ENCODE measurements at regions not wholly inside any gene's neighbourhood (a gene's known extent, or its start where the extent isn't known, plus 50 kb on each side); places are given as distances from the start of the nearest gene placed in this dataset.

GRCh38 chr4:178970433-178971140, 1528.3 kb upstream of the AGA start:
- intact Hi-C loops (cut with micrococcal nuclease): loop anchor here (5.0 kb wide), 1 partner anchor 337 kb away; no protein-coding TSS in a partner anchor

GRCh38 chr4:178976861-178977260, 1534.6 kb upstream of the AGA start:
- H3K36me3 Mint-ChIP-seq (ENCODE audit: insufficient read depth, unreplicated experiment): no peaks in the 10 kb centered on the region
- CTCF ChIA-PET: no interaction called here
- no peaks in the 10 kb centered on the region for H3K27me3 Mint-ChIP-seq (ENCODE audit: insufficient read depth, unreplicated experiment)
- intact Hi-C loops (cut with micrococcal nuclease): no loop called here
- no peaks in the 10 kb centered on the region for H3K4me1 Mint-ChIP-seq (ENCODE audit: insufficient read depth, unreplicated experiment)
- no peak overlapping the region for H3K27ac Mint-ChIP-seq (ENCODE audit: low read depth, unreplicated experiment)
- BruUV-seq (replicated peaks): no TSS peak
- no peak for TF ChIP-seq CTCF (IDR thresholded peaks at IDR 0.05; ENCODE audit: unreplicated experiment)
- no peak for DNase-seq (ENCODE audit: unreplicated experiment)
- POLR2A ChIA-PET: no interaction called here
- no peak overlapping the region for H3K4me3 Mint-ChIP-seq (ENCODE audit: unreplicated experiment)
- H3K9me3 Mint-ChIP-seq (ENCODE audit: unreplicated experiment): no peaks in the 10 kb centered on the region

More at GRCh38 chr4:178970433-178971140, 1528.3 kb upstream of the AGA start:
- peak overlapping the region; percentile 10 for H3K27ac Mint-ChIP-seq (ENCODE audit: low read depth, unreplicated experiment)
- H3K4me1 Mint-ChIP-seq (ENCODE audit: insufficient read depth, unreplicated experiment): peaks cover 18% of the 10 kb centered on the region
- H3K4me3 Mint-ChIP-seq (ENCODE audit: unreplicated experiment): no peak overlapping the region
- ChIA-PET POLR2A (no interaction called here), CTCF (interaction anchor here (0.6 to 0.8 kb wide), 4 partner anchors 11 to 370 kb away, joined by 3 read pairs; no protein-coding TSS in a partner anchor)
- BruUV-seq (replicated peaks): no TSS peak
- TF ChIP-seq CTCF (IDR thresholded peaks at IDR 0.05; ENCODE audit: unreplicated experiment): no peak
- no peaks in the 10 kb centered on the region for H3K27me3 Mint-ChIP-seq (ENCODE audit: insufficient read depth, unreplicated experiment)
- peak; percentile 52 for DNase-seq (ENCODE audit: unreplicated experiment)
- no peaks in the 10 kb centered on the region for H3K9me3 Mint-ChIP-seq (ENCODE audit: unreplicated experiment)
- H3K36me3 Mint-ChIP-seq (ENCODE audit: insufficient read depth, unreplicated experiment): no peaks in the 10 kb centered on the region

- no peak for TF ChIP-seq CTCF (IDR thresholded peaks at IDR 0.05; ENCODE audit: unreplicated experiment)
- DNase-seq (ENCODE audit: unreplicated experiment): no peak
- Mint-ChIP-seq H3K9me3 (ENCODE audit: unreplicated experiment) (peaks cover 8% of the 10 kb centered on the region), H3K27me3 (ENCODE audit: insufficient read depth, unreplicated experiment) (no peaks in the 10 kb centered on the region), H3K4me3 (ENCODE audit: unreplicated experiment) (no peak overlapping the region), H3K4me1 (ENCODE audit: insufficient read depth, unreplicated experiment) (no peaks in the 10 kb centered on the region), H3K27ac (ENCODE audit: low read depth, unreplicated experiment) (no peak overlapping the region), H3K36me3 (ENCODE audit: insufficient read depth, unreplicated experiment) (no peaks in the 10 kb centered on the region)
- ChIA-PET POLR2A (no interaction called here), CTCF (no interaction called here)
- BruUV-seq (replicated peaks): no TSS peak
- intact Hi-C loops (cut with micrococcal nuclease): no loop called here
These were observed 1551.1 kb upstream of the AGA start for GRCh38 chr4:178993306-178993705.

GRCh38 chr4:179001918-179002317, 1559.7 kb upstream of the AGA start:
- H3K4me1 Mint-ChIP-seq (ENCODE audit: insufficient read depth, unreplicated experiment): no peaks in the 10 kb centered on the region
- BruUV-seq (replicated peaks): no TSS peak
- no peaks in the 10 kb centered on the region for H3K9me3 Mint-ChIP-seq (ENCODE audit: unreplicated experiment)
- intact Hi-C loops (cut with micrococcal nuclease): no loop called here
- H3K27ac Mint-ChIP-seq (ENCODE audit: low read depth, unreplicated experiment): no peak overlapping the region
- no peaks in the 10 kb centered on the region for H3K36me3 Mint-ChIP-seq (ENCODE audit: insufficient read depth, unreplicated experiment)
- no peaks in the 10 kb centered on the region for H3K27me3 Mint-ChIP-seq (ENCODE audit: insufficient read depth, unreplicated experiment)
- ChIA-PET CTCF (interaction anchor here (0.6 to 0.9 kb wide), 2 partner anchors 16 to 69 kb away, joined by 3 to 6 read pairs; no protein-coding TSS in a partner anchor), POLR2A (no interaction called here)
- no peak overlapping the region for H3K4me3 Mint-ChIP-seq (ENCODE audit: unreplicated experiment)
- no peak for TF ChIP-seq CTCF (IDR thresholded peaks at IDR 0.05; ENCODE audit: unreplicated experiment)
- no peak for DNase-seq (ENCODE audit: unreplicated experiment)
